ENCODE measurements at regions not wholly inside any gene's neighbourhood (a gene's known extent, or its start where the extent isn't known, plus 50 kb on each side); places are given as distances from the start of the nearest gene placed in this dataset.

DNA sequence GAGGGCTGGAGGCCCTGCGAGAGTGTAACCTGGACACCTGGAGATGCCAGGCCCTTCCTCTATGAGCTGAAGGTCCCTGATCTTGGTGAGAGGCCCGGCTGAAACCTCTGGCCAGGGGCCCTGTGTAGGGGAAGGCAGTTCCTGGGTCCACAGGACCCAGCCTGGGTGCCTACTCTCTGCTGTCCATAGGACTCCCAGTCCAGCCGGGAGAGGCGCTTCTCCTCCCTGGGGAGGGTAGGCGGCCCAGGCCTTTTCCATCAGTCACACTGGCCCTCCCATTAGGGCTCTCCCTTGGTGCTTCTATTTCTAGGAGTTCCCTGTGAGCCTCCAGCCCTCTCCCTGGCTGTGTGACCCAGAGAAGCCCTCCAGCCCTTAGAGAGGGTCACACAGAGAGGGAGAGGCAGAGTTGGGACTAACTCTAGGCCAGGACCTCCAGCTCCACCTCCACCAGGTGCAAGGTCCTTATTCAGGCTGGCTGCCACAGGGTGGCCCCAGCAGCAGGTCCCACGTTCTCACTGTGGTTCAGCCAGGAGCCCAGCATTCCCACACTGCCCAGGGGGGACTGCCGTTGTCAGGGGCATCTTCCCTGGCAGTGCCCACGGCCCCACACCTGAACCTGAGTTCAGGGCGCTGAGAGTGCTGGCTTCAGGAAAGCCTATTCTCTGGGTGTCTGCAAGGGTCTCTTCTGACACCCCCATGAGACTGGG, 146.8 kb downstream of the SMAD6 start:
- DNase-seq (ENCODE audit: low read depth), result no peak

GRCh38 chr15:66849393-66849745, 147.3 kb downstream of the SMAD6 start:
- DNase-seq (ENCODE audit: low read depth), result no peak

- DNase-seq (ENCODE audit: low read depth), result no peak
Observed at GRCh38 chr15:66849746-66850077, 147.7 kb downstream of the SMAD6 start.

- no peak for DNase-seq (ENCODE audit: low read depth)
Observed at GRCh38 chr15:66850078-66850991, 148.3 kb downstream of the SMAD6 start.

DNA sequence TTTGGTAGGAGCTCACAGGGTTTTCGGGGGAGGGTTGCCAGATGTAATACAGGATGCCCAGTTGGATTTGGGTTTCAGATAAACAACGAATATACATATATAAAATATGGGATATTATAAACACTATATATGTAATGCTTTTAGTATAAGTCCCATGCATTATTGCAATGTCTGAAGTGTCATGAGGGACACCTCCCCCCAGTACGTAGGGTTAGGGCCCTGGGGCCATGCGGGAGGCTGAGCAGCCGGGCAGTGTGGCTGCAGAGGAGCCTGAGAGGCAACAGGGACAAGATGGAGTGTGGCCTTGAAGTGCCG, 148.9 kb downstream of the SMAD6 start:
- no peak for DNase-seq (ENCODE audit: low read depth)

DNA sequence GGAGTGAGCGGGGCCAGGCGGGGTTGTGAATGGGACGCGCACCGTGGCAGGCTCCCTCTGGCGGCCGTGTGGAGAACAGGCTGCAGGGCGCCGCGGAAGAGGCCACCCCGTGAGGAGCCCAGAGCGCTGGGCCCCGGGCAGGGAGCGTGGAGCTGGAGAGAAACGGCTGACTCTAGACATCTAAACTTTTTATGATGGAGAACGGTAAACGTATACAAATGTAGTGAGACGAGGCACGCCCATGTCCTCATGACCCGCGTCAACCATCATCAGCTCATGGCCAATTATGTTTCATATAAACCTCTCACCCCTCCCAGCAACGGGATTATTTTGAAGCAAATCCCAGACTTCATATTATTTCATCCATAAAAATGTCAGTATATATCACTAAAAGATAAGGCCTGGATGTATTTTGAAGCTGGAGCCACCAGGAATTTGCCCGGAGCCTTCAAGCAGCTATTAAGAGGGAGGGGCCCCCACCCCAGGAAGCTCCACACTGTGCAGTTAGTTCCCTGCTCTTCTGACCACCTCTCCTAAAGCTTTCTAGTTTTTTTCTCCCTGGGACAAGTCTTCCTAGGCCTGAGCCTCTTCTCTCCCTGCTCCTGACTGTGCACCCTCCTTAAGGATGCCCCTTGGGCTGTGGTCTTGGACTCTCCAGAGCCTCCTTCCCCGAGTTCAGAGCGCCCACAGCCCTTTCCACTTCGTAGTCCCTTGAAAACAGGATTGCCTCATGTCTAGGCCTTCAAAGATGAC, 149.5 kb downstream of the SMAD6 start:
- DNase-seq (ENCODE audit: low read depth), result peak; percentile 84

GRCh38 chr15:66852064-66852905, 150.2 kb downstream of the SMAD6 start:
- no peak for DNase-seq (ENCODE audit: low read depth)

GRCh38 chr15:66854012-66854965, 152.3 kb downstream of the SMAD6 start:
- DNase-seq (ENCODE audit: low read depth), result no peak

GRCh38 chr15:66855041-66855440, 153.0 kb downstream of the SMAD6 start:
- DNase-seq (ENCODE audit: low read depth), result no peak

DNA sequence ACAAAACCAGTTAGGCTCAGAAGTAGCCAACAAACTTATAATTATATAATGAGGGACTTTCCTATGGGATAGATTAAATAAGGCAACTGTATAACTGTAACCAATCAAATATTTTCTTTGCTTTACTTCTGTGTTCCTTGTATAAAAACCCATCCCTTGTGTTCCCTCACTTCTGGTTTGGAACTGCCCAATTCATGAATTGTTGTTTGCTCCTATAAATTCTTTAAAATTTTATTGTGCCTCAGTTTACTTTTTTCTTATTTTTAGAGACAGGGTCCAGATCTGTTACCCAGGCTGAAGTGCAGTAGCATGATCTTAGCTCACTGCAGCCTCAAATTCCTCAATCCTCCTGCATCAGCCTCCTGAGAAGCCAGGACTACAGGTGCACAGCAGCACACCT, 155.7 kb downstream of the SMAD6 start:
- no peak for DNase-seq (ENCODE audit: low read depth)

DNA sequence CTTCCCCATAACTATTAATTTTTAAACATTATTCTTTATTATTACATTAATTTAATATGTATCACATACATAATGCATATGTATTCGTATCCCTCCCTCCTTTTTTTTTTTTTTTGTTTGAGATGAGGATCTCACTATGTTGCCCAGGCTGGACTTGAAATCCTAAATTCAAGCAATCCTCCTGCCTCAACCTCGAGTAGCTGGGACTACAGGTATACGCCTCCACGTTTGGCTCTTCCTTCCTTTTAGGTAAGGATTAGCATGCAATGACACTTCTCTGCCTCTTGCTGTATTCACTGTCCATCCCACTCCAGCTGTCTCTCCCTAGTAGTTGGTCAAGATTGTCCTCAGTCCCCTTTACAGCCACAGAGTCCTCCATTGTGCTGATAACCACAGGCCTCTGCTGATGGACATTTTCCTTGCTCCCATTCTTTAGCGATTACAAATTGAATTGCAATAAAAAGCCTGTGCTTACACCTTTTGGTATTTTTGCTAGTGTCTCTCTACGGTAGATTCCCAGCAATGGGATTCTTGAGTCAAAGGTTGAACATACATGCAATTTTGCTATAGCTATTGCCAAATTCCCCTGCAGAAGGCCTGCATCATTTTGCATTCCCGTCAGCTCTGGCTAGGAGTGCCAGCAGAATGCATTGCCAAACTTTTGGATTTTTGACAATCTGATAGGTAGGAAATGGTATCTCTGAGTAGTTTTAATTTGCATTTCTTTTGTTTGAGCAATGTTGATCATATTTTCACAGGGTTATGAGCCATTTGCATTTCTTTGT, 156.6 kb downstream of the SMAD6 start:
- DNase-seq (ENCODE audit: low read depth), result no peak

- no peak for DNase-seq (ENCODE audit: low read depth)
Observed at GRCh38 chr15:66859688-66860253, 157.7 kb downstream of the SMAD6 start.

GRCh38 chr15:66860844-66861243, 158.8 kb downstream of the SMAD6 start:
- no peak for DNase-seq (ENCODE audit: low read depth)

- DNase-seq (ENCODE audit: low read depth), result peak; percentile 50
Observed at GRCh38 chr15:66862111-66862939, 160.3 kb downstream of the SMAD6 start.

DNA sequence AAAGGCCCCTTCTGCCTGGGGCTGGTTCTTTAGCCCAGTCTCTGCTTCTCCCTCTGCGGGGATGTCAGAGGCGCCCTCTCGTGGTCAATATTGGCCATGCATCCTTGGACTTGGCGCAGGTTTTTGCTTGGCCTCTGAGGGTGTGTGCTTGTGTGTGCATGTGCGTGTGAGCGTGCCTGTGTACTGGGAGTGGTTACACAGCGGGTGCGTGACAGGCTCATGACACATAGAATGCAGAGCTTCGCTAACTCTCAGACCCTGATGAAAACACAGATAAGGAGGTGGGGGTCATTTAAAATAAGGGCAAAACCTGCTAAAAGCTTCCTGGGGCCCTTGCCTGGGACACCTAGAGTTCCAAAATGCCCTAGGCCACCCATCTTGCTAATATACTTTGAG, 160.9 kb downstream of the SMAD6 start:
- DNase-seq (ENCODE audit: low read depth), result peak; percentile 90

- no peak for DNase-seq (ENCODE audit: low read depth)
Observed at GRCh38 chr15:66863390-66864085, 161.5 kb downstream of the SMAD6 start.

DNA sequence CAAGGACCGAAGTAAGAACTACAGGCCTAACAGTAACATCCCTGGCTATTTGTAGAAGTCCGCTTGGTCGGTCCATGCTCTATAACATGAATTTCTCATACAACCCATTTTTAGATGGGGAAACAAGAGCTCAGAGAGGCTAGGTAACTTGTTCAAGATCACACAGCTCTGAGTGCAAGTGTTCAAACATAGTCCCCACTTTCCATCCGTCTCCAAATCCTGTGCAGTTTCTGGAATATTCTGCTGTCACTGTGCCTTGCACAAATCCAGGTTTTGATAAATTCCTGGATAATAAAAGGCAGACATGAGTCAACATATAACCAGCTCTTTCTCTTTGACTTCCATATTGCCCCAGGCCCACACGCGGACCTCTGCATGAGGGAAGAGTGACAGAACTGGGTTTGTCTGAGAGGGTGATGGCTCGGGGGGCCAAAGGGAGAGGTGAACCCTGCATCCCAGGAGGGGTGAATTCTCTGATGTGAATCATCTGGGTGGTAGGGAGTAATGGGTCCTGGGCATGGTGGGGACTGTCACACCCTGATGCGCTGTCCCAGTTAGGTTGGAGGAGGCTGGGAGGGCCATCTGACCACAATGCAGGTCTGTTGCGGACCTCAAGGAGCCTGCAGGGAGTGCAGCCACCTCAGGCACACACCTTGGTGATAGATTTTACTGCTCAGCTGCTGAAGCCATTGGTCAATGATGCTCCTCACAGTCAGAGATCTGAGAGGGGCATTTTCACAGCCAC, 162.2 kb downstream of the SMAD6 start:
- DNase-seq (ENCODE audit: low read depth), result no peak

Data from ELR (cell line).